ENCODE measurements at regions not wholly inside any gene's neighbourhood (a gene's known extent, or its start where the extent isn't known, plus 50 kb on each side); places are given as distances from the start of the nearest gene placed in this dataset. TPM values are rescaled to one million over a fixed set of nuclear protein-coding genes. Genes with fewer than 3 reads are reported as not detected.

GRCh38 chr6:102300350-102300749, 906.8 kb downstream of the GRIK2 start:
- WGBS, 2 donors = 80 to 95% methylated on average over 3 of the region's 3 CpGs
- Histone ChIP-seq H3K27ac (no peak overlapping the region), H3K36me3 (no peaks in the 10 kb centered on the region), H3K27me3 (no peaks in the 10 kb centered on the region), H3K4me1 (no peaks in the 10 kb centered on the region), H3K4me3 (no peak overlapping the region), H3K9me3 (no peaks in the 10 kb centered on the region)
- TF ChIP-seq CTCF (IDR thresholded peaks at IDR 0.05) (no peak), POLR2A (IDR thresholded peaks at IDR 0.05) (no peak), EP300 (IDR thresholded peaks at IDR 0.05) (no peak)
- DNase-seq (ENCODE audit: low spot score in 2 of 2) = no peak

GRCh38 chr6:102298051-102298450, 904.5 kb downstream of the GRIK2 start:
- no peak for TF ChIP-seq CTCF (IDR thresholded peaks at IDR 0.05)
- TF ChIP-seq POLR2A (IDR thresholded peaks at IDR 0.05) = no peak
- TF ChIP-seq EP300 (IDR thresholded peaks at IDR 0.05) = no peak
- H3K27ac ChIP-seq = no peak overlapping the region
- H3K4me3 ChIP-seq = no peak overlapping the region
- no peak for DNase-seq (ENCODE audit: low spot score in 2 of 2)
- H3K27me3 ChIP-seq = no peaks in the 10 kb centered on the region
- H3K4me1 ChIP-seq = no peaks in the 10 kb centered on the region
- H3K36me3 ChIP-seq = no peaks in the 10 kb centered on the region
- H3K9me3 ChIP-seq = no peaks in the 10 kb centered on the region

Small RNA genes in the stretch of these regions (small RNA-seq; reads per million reads assigned to genes)
- gene RF00438 = not detected

Data from tibial nerve (tissue), 4 donors.